Trophoblast cell (in vitro differentiated cells and primary cell): ENCODE measurements at regions not wholly inside any gene's neighbourhood (a gene's known extent, or its start where the extent isn't known, plus 50 kb on each side); places are given as distances from the start of the nearest gene placed in this dataset.

Source experiments
- DNase-seq, 2 donors: peaks; one replicate each; pipeline ENCODE4 v3.0.0-alpha.2; 2016
- H2AFZ ChIP-seq: 2 replicates; pipeline ENCODE4 v1.6.1; 2013; ENCODE audit warnings: low read length, moderate library complexity, mild to moderate bottlenecking; ENCODE audit not compliant: insufficient read depth, poor library complexity
- H2AK5ac ChIP-seq: 2 replicates; pipeline ENCODE4 v1.6.1; 2013; ENCODE audit warnings: mild to moderate bottlenecking, low read length
- H2BK120ac ChIP-seq: 2 replicates; pipeline ENCODE4 v1.6.1; 2013; ENCODE audit warnings: low read length, mild to moderate bottlenecking, moderate library complexity; ENCODE audit not compliant: insufficient read depth, poor library complexity
- H2BK12ac ChIP-seq: 2 replicates; pipeline ENCODE4 v1.6.1; 2013; ENCODE audit warnings: mild to moderate bottlenecking, low read length, moderate library complexity
- H2BK5ac ChIP-seq: 2 replicates; pipeline ENCODE4 v1.6.1; 2013; ENCODE audit warnings: low read length, low read depth, moderate library complexity, mild to moderate bottlenecking; ENCODE audit not compliant: poor library complexity
- H3K14ac ChIP-seq: 2 replicates; pipeline ENCODE4 v1.6.1; 2013; ENCODE audit warnings: mild to moderate bottlenecking, low read length
- H3K18ac ChIP-seq: 2 replicates; pipeline ENCODE4 v1.6.1; 2013; ENCODE audit warnings: mild to moderate bottlenecking, low read length
- H3K23ac ChIP-seq: 2 replicates; pipeline ENCODE4 v1.6.1; 2013; ENCODE audit warnings: low read length
- H3K27ac ChIP-seq: 2 replicates; pipeline ENCODE4 v1.5.1; 2013; ENCODE audit warnings: low read depth, mild to moderate bottlenecking, inconsistent platforms, low read length, moderate library complexity
- H3K27me3 ChIP-seq: 2 replicates; pipeline ENCODE4 v1.6.1; 2013; ENCODE audit warnings: inconsistent platforms, mild to moderate bottlenecking, low read length, moderate library complexity; ENCODE audit not compliant: insufficient read depth
- H3K36me3 ChIP-seq, 2 experiments: 1 replicate in 1 of 2; 2 replicates in 1 of 2; pipeline ENCODE4 v1.6.1; 2013; ENCODE audit warnings: low read length in 2 of 2, mild to moderate bottlenecking in 2 of 2, moderate library complexity in 1 of 2; ENCODE audit not compliant: insufficient read depth in 2 of 2, control insufficient read depth in 1 of 2
- H3K4ac ChIP-seq: 2 replicates; pipeline ENCODE4 v1.6.1; 2013; ENCODE audit warnings: low read depth, mild to moderate bottlenecking, low read length, moderate library complexity
- H3K4me1 ChIP-seq, 2 experiments: 1 replicate in 1 of 2; 2 replicates in 1 of 2; pipeline ENCODE4 v1.6.1; 2013; ENCODE audit warnings: low read length in 2 of 2, mild to moderate bottlenecking in 2 of 2, moderate library complexity in 1 of 2; ENCODE audit not compliant: insufficient read depth in 2 of 2, control insufficient read depth in 1 of 2
- H3K4me2 ChIP-seq: 2 replicates; pipeline ENCODE4 v1.6.1; 2013; ENCODE audit warnings: inconsistent platforms, mild to moderate bottlenecking, low read length, moderate library complexity
- H3K4me3 ChIP-seq: 2 replicates; pipeline ENCODE4 v1.5.1; 2013; ENCODE audit warnings: mild to moderate bottlenecking, low read depth, low read length, inconsistent platforms
- H3K79me1 ChIP-seq: one replicate; pipeline ENCODE4 v1.6.1; 2013; ENCODE audit warnings: low read length
- H3K79me2 ChIP-seq: 2 replicates; pipeline ENCODE4 v1.6.1; 2013; ENCODE audit warnings: low read length, mild to moderate bottlenecking; ENCODE audit not compliant: control insufficient read depth, insufficient read depth, poor library complexity
- H3K9ac ChIP-seq: 2 replicates; pipeline ENCODE4 v1.6.1; 2013; ENCODE audit warnings: mild to moderate bottlenecking, low read length
- H3K9me3 ChIP-seq: 2 replicates; pipeline ENCODE4 v1.6.1; 2013; ENCODE audit warnings: low read depth, mild to moderate bottlenecking, control low read depth, inconsistent platforms, low read length; ENCODE audit not compliant: insufficient read depth
- H4K12ac ChIP-seq: 2 replicates; pipeline ENCODE4 v1.6.1; 2013; ENCODE audit warnings: low read depth, mild to moderate bottlenecking, low read length, moderate library complexity
- H4K8ac ChIP-seq: 2 replicates; pipeline ENCODE4 v1.6.1; 2013; ENCODE audit warnings: low read depth, mild to moderate bottlenecking, low read length, moderate library complexity
- H4K91ac ChIP-seq: one replicate; pipeline ENCODE4 v1.6.1; 2013; ENCODE audit warnings: low read depth, mild to moderate bottlenecking, low read length, moderate library complexity
- WGBS: extraction: QIAGEN DNeasy Blood & Tissue Kit; methylation state at CpG from one replicate; pipeline ENCODE4 v1.1.7; 2013; ENCODE audit warnings: missing lambda C conversion rate; ENCODE audit not compliant: insufficient read length, insufficient coverage; ENCODE audit errors: extremely low coverage; 5-methylcytosine and 5-hydroxymethylcytosine counted together

GRCh38 chr12:4987076-4988046 is 56.3 kb upstream of the KCNA5 start:
- H4K8ac ChIP-seq, result no peak overlapping the region
- no peak overlapping the region for H3K9ac ChIP-seq
- no peak overlapping the region for H3K18ac ChIP-seq
- no peak overlapping the region for H3K4me2 ChIP-seq
- no peak overlapping the region for H3K27ac ChIP-seq
- H3K4me1 ChIP-seq, result no peaks in the 10 kb centered on the region
- H2BK120ac ChIP-seq, result no peak overlapping the region
- H2BK5ac ChIP-seq, result no peak overlapping the region
- H3K14ac ChIP-seq, result no peak overlapping the region
- no peak overlapping the region for H4K91ac ChIP-seq
- no peaks in the 10 kb centered on the region for H3K79me1 ChIP-seq
- no peak overlapping the region for H2BK12ac ChIP-seq
- no peak overlapping the region for H4K12ac ChIP-seq
- H2AK5ac ChIP-seq, result no peak overlapping the region
- H3K36me3 ChIP-seq, result no peaks in the 10 kb centered on the region
- H3K27me3 ChIP-seq, result no peaks in the 10 kb centered on the region
- H3K4me3 ChIP-seq, result no peak overlapping the region
- WGBS, result no CpG with 5 or more reads among the region's 17 CpGs
- H2AFZ ChIP-seq, result no peak overlapping the region
- no peak overlapping the region for H3K23ac ChIP-seq
- H3K9me3 ChIP-seq, result no peaks in the 10 kb centered on the region
- H3K79me2 ChIP-seq, result no peaks in the 10 kb centered on the region
- DNase-seq, result no peak
- H3K4ac ChIP-seq, result no peak overlapping the region

DNA sequence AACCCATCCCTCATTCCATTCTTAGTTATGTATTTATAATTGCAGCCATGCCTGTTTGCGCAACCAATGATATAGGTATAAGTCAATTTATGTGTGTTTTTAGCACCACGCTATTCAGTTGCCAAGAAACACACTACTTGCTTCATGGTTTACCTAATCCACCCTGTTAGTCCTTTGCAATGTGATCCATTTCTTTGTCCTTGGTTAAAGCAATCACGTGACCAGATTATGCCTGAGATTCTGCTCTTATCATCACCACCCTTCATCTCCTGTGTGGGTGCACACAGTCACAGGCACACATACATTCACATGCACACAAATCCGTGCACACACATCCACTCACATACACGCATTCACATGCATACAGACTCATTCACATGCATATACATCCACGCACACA is 52.3 kb upstream of the KCNA5 start:
- H2AFZ ChIP-seq, result no peak overlapping the region
- H3K79me2 ChIP-seq, result no peaks in the 10 kb centered on the region
- no peaks in the 10 kb centered on the region for H3K4me1 ChIP-seq
- H2BK12ac ChIP-seq, result no peak overlapping the region
- H3K36me3 ChIP-seq, result no peaks in the 10 kb centered on the region
- H3K9ac ChIP-seq, result no peak overlapping the region
- peaks cover 2% of the 10 kb centered on the region for H3K9me3 ChIP-seq
- H2AK5ac ChIP-seq, result no peak overlapping the region
- H4K12ac ChIP-seq, result no peak overlapping the region
- no peak overlapping the region for H3K4me2 ChIP-seq
- H3K4ac ChIP-seq, result no peak overlapping the region
- H4K8ac ChIP-seq, result no peak overlapping the region
- H3K14ac ChIP-seq, result no peak overlapping the region
- H3K23ac ChIP-seq, result peak overlapping the region; percentile 66
- DNase-seq, result no peak
- no peaks in the 10 kb centered on the region for H3K27me3 ChIP-seq
- H3K18ac ChIP-seq, result no peak overlapping the region
- H4K91ac ChIP-seq, result no peak overlapping the region
- no peak overlapping the region for H3K27ac ChIP-seq
- H3K4me3 ChIP-seq, result no peak overlapping the region
- H2BK5ac ChIP-seq, result no peak overlapping the region
- no peak overlapping the region for H2BK120ac ChIP-seq
- no peaks in the 10 kb centered on the region for H3K79me1 ChIP-seq
- no CpG with 5 or more reads among the region's 6 CpGs for WGBS

DNA sequence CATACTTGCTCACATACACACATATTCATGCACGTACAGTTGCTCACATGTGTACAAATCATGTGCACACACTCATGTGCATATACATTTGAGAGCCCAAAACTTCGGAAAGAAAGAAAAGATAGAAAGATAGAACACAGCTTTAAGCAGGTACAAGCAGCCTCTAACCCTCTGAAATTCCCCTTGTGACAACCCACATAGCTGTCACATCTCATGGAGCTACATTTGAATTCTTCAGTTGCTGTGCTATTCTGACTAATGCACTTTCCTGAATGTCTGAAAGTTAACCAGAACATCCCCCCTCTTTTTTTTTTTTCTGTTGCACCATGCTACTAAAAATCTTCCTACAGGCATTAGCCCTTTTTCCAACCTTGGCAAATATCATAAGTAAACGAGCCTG is 51.9 kb upstream of the KCNA5 start:
- Histone ChIP-seq H3K4me3 (no peak overlapping the region), H2AFZ (no peak overlapping the region), H3K4me1 (no peaks in the 10 kb centered on the region), H4K8ac (no peak overlapping the region), H2BK12ac (no peak overlapping the region), H2BK5ac (no peak overlapping the region), H3K23ac (peak overlapping the region; percentile 66), H4K12ac (no peak overlapping the region), H2BK120ac (no peak overlapping the region), H3K4ac (no peak overlapping the region), H3K4me2 (no peak overlapping the region), H4K91ac (no peak overlapping the region), H3K18ac (no peak overlapping the region), H3K9me3 (peaks cover 2% of the 10 kb centered on the region), H2AK5ac (no peak overlapping the region), H3K9ac (no peak overlapping the region), H3K79me2 (no peaks in the 10 kb centered on the region), H3K14ac (no peak overlapping the region), H3K36me3 (no peaks in the 10 kb centered on the region), H3K27me3 (no peaks in the 10 kb centered on the region), H3K27ac (no peak overlapping the region), H3K79me1 (no peaks in the 10 kb centered on the region)
- WGBS, result no CpG with 5 or more reads among the region's 3 CpGs
- no peak for DNase-seq

DNA sequence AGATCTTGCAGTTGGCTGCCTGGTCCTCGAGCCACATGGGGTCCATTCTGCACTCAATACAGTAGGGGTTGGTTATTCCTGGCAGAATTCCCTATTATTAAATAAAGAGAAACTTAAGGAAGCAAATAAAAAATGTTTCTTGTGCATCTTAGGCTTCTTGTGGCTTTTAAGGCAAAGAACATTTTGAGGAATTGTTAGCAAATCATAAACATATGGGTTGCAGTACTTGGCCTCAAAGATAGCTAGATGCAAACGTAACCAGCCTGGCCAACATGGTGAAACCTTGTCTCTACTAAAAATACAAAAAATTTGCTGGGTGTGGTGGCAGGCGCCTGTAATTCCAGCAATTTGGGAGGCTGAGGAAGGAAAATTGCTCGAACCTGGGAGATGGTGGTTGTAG is 50.8 kb upstream of the KCNA5 start:
- H3K4me2 ChIP-seq, result no peak overlapping the region
- H3K9ac ChIP-seq, result no peak overlapping the region
- no peaks in the 10 kb centered on the region for H3K36me3 ChIP-seq
- no peaks in the 10 kb centered on the region for H3K79me1 ChIP-seq
- H2AK5ac ChIP-seq, result no peak overlapping the region
- no peak overlapping the region for H4K12ac ChIP-seq
- H4K91ac ChIP-seq, result no peak overlapping the region
- H3K4me3 ChIP-seq, result no peak overlapping the region
- H3K18ac ChIP-seq, result no peak overlapping the region
- H3K4me1 ChIP-seq, result no peaks in the 10 kb centered on the region
- H2AFZ ChIP-seq, result no peak overlapping the region
- H3K27me3 ChIP-seq, result no peaks in the 10 kb centered on the region
- H3K27ac ChIP-seq, result no peak overlapping the region
- H3K23ac ChIP-seq, result no peak overlapping the region
- H3K14ac ChIP-seq, result no peak overlapping the region
- H4K8ac ChIP-seq, result no peak overlapping the region
- H2BK120ac ChIP-seq, result no peak overlapping the region
- no peak overlapping the region for H2BK5ac ChIP-seq
- no peak for DNase-seq
- peaks cover 2% of the 10 kb centered on the region for H3K9me3 ChIP-seq
- WGBS, result no CpG with 5 or more reads among the region's 4 CpGs
- no peaks in the 10 kb centered on the region for H3K79me2 ChIP-seq
- no peak overlapping the region for H3K4ac ChIP-seq
- H2BK12ac ChIP-seq, result no peak overlapping the region
